HepG2 (cell line): ENCODE measurements at regions not wholly inside any gene's neighbourhood (a gene's known extent, or its start where the extent isn't known, plus 50 kb on each side); places are given as distances from the start of the nearest gene placed in this dataset.

Experiments
- EZH2 ChIP-seq: conservative IDR thresholded peaks from 2 replicates; pipeline ENCODE4 v1.6.1; 2012; ENCODE audit warnings: mild to moderate bottlenecking, low read depth, low read length, moderate library complexity
- ZBTB7B ChIP-seq: sonication (generic); formaldehyde crosslinking; IDR thresholded peaks from 2 replicates; pipeline ENCODE4 v1.4.0; 2020; ENCODE audit warnings: missing genetic modification reagents
- TF ChIP-seq, protein P1 (sequence below): sonication (generic); formaldehyde crosslinking; IDR thresholded peaks from 2 replicates; pipeline ENCODE4 v1.5.0; 2020; ENCODE audit warnings: mild to moderate bottlenecking, missing genetic modification reagents, moderate library complexity
- TF ChIP-seq, protein P2 (sequence below), 2 experiments: IDR thresholded peaks; 2 replicates each; pipeline ENCODE4 v1.6.1; 2011 to 2012; ENCODE audit warnings: low read length in 2 of 2, borderline replicate concordance in 1 of 2, low read depth in 1 of 2, mild to moderate bottlenecking in 1 of 2, moderate library complexity in 1 of 2

DNA sequence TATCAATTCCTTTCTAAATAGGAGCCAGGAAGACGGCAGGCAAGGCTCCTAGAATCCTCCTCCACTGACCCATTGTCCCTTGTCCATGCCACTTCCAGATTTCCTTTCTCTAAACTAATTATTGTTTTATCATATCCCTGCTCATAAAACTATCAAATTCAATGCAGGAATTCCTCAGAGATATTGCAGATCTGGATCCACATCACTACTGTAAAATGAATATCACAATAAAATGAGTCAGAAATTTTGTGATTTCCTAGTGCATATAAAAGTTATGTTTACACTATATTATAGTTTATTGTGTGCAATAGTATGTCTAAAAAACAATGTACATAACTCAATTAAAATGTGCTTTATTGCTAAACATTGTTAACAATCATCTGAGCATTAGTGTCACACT, 498.7 kb upstream of the NEGR1 start:
- TF ChIP-seq, protein P1, sequence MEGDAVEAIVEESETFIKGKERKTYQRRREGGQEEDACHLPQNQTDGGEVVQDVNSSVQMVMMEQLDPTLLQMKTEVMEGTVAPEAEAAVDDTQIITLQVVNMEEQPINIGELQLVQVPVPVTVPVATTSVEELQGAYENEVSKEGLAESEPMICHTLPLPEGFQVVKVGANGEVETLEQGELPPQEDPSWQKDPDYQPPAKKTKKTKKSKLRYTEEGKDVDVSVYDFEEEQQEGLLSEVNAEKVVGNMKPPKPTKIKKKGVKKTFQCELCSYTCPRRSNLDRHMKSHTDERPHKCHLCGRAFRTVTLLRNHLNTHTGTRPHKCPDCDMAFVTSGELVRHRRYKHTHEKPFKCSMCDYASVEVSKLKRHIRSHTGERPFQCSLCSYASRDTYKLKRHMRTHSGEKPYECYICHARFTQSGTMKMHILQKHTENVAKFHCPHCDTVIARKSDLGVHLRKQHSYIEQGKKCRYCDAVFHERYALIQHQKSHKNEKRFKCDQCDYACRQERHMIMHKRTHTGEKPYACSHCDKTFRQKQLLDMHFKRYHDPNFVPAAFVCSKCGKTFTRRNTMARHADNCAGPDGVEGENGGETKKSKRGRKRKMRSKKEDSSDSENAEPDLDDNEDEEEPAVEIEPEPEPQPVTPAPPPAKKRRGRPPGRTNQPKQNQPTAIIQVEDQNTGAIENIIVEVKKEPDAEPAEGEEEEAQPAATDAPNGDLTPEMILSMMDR (CRISPR knock-in tag): no peak
- TF ChIP-seq EZH2 (no peak), ZBTB7B (CRISPR knock-in tag) (no peak)
- TF ChIP-seq, protein P2, sequence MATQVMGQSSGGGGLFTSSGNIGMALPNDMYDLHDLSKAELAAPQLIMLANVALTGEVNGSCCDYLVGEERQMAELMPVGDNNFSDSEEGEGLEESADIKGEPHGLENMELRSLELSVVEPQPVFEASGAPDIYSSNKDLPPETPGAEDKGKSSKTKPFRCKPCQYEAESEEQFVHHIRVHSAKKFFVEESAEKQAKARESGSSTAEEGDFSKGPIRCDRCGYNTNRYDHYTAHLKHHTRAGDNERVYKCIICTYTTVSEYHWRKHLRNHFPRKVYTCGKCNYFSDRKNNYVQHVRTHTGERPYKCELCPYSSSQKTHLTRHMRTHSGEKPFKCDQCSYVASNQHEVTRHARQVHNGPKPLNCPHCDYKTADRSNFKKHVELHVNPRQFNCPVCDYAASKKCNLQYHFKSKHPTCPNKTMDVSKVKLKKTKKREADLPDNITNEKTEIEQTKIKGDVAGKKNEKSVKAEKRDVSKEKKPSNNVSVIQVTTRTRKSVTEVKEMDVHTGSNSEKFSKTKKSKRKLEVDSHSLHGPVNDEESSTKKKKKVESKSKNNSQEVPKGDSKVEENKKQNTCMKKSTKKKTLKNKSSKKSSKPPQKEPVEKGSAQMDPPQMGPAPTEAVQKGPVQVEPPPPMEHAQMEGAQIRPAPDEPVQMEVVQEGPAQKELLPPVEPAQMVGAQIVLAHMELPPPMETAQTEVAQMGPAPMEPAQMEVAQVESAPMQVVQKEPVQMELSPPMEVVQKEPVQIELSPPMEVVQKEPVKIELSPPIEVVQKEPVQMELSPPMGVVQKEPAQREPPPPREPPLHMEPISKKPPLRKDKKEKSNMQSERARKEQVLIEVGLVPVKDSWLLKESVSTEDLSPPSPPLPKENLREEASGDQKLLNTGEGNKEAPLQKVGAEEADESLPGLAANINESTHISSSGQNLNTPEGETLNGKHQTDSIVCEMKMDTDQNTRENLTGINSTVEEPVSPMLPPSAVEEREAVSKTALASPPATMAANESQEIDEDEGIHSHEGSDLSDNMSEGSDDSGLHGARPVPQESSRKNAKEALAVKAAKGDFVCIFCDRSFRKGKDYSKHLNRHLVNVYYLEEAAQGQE (IDR thresholded peaks at IDR 0.05; ENCODE audit: borderline replicate concordance in 1 of 2, low read depth in 1 of 2, low read length in 2 of 2): no peak
